NCI-H524 (cell line): ENCODE measurements at regions not wholly inside any gene's neighbourhood (a gene's known extent, or its start where the extent isn't known, plus 50 kb on each side); places are given as distances from the start of the nearest gene placed in this dataset.

ENCODE experiments used
- DNase-seq, 2 experiments: peaks; one replicate each; lab custom pipeline; 2025; lab: John Stamatoyannopoulos, UW

- no peak for DNase-seq
Measured at GRCh38 chr10:33416209-33416608, 81.7 kb upstream of the NRP1 start.

DNA sequence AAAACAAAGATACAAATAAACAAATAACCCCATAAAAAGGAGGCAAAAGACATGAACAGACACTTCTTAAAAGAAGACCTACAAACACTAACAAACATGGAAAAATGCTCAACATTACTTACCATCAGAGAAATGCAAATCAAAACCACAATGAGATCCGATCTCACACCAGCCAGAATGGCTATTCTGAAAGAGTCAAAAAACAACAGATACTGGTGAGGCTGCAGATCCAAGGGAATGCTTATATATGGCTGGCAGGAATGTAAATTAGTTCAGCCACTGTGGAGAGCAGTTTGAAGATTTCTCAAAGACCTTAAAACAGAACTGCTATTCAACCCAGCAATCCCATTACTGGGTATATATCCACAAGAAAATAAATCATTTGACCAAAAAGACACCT lies 80.4 kb upstream of the NRP1 start:
- no peak for DNase-seq

DNA sequence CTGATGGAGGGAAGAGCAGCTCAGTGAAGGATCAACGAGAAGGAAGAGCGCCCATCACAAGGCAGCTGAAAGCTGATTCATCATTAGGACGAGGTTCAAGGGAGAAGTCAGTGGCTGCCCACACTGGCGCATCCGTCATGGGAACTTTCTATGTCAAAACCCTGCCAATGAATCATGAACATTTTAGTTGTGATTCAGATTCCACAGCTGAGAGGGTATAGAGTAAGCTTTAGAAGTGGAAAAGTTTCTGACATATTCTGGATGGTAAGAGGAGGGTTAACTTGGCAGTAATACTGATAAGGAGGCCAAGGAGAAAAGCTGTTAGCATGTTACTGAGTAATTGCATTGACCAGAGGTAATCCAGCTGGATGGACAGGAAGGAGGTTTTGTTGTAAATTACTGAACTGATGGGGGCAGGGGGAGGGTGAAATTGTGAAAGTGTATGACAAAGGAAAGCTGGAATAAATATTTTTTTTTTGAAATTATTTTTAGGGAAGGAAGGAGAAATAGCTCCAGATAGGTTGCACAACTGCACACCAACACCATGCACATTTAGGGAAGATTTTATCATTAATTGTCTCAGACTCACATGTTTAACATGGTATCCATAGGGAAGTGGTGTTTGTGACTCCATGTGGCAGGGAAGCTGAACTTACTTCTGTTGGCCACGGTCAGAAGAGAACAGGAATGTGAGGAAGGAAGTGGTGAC lies 78.3 kb upstream of the NRP1 start:
- DNase-seq, result no peak

- DNase-seq, result no peak
Measured at GRCh38 chr10:33412241-33412640, 77.8 kb upstream of the NRP1 start.

- DNase-seq, result no peak
Measured at GRCh38 chr10:33410860-33411234, 76.4 kb upstream of the NRP1 start.

DNA sequence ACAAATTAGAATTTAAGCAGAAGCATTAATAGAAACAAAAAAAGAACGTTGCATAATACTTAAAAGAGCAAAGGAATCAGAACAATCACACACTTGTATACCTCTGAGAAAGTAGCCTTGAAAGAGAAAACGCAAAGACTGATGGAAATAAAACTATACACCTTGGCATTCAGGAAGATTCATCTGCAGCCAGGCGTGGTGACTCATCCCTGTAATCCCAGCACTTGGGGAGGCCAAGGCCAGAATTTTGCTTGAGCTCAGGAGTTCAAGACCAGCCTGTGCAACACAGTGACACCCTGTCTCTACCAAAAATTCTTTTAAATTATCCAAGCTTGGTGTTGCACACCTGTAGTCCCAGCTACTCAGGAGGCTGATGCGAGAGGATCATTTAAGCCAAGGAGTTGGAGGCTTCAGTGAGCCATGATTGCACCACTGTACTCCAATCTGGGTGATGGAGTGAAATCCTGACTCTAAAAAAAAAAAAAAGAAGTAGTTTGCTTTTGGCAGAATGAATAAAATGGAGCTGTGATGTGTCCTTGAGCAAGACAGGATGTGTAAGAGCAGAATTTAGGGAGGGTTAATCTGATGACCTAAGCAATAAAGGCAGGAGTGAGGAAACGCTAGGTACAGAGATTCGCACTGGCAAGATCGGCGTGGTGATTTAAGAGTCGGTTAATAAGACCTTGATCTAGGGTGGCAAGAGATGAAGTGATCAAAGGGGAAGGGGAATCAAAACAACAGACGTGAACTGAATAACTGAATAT lies 75.8 kb upstream of the NRP1 start:
- no peak for DNase-seq

- no peak for DNase-seq
Measured at GRCh38 chr10:33406596-33406995, 72.1 kb upstream of the NRP1 start.

GRCh38 chr10:33402220-33403073 lies 68.0 kb upstream of the NRP1 start:
- DNase-seq, result peak in 1 of 2 experiments; percentile 31

- DNase-seq, result no peak
Measured at GRCh38 chr10:33401300-33401699, 66.8 kb upstream of the NRP1 start.

DNA sequence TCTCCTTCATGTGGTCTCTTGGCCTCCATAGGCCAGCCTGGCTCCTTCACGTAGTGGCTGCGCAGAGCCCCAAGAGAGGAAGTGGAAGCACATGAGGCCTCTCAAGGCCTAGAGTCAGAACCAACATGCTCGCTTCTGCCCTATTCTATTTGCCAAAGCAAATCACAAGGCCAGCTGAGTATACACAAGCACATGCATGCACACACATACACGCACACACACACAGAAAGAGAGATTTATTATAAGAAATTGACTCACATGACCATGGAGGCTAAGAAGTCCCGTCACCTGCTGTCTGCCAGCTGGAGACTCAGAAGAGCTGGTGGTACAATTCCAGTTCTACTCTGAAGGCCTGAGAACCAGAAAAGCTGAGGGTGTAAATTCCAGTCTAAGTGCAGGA lies 64.3 kb upstream of the NRP1 start:
- DNase-seq, result no peak

- no peak for DNase-seq
Measured at GRCh38 chr10:33396938-33397337, 62.5 kb upstream of the NRP1 start.

GRCh38 chr10:33396279-33396678 lies 61.8 kb upstream of the NRP1 start:
- DNase-seq, result no peak

DNA sequence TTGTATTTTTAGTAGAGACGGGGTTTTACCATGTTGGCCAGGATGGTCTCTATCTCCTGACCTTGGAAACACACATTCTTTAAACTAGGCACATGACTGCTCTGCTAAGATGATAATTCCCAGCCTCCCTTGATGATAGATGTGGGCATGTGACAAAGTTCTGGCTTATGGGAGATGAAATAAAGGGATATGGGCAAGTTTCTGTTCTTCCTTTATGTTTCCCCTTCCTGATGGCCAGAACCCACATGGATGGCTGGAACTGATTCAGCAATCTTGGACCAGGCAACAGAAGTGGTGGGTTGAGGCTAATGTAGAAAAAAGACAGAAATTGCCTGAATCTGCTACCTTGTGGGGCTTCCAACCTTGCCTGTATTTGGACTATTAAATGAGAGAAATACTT lies 60.7 kb upstream of the NRP1 start:
- DNase-seq, result no peak

- DNase-seq, result no peak
Measured at GRCh38 chr10:33392706-33393105, 58.2 kb upstream of the NRP1 start.

DNA sequence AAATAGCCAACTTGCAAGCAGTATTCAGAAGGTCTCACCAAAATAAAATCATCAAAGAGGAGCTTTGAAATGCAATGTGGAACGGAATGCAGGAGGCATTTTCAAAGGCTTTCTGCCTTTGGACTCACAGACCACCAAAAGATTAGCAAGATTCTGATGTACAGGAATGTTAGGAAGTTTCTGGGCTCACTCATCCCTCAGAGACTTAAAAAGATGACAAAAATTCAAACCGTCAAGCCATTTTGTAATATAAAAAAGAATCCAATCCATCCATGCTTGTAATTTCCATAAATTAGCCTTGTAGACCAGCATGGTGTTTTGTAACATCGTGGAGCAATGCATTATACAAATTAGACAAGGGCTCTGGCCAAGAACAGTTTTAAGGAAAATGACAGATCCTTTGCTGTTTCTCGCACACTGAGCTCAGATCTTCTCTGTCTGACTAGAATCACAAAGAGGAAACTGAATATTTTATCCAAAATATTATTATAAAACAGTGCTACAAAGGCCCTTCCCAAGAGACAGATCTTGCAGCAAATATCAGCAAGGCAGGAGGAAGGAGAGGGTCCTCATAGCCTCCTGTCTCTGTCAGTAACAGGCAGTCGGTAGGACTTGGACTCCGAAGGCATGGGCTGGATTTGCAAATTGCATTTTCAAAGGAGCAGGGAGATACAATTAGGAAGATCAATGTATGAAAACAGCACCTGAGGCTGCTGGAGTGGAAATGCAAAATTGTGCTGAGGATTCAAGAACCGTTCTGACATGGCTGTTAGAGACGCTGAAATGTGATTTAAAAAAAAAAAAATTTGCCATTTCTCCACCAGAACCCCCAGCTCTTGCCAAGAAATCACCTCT lies 57.4 kb upstream of the NRP1 start:
- no peak for DNase-seq

GRCh38 chr10:33390046-33390445 lies 55.6 kb upstream of the NRP1 start:
- no peak for DNase-seq

GRCh38 chr10:33388785-33389184 lies 54.3 kb upstream of the NRP1 start:
- DNase-seq, result no peak

- DNase-seq, result no peak
Measured at GRCh38 chr10:33388382-33388781, 53.9 kb upstream of the NRP1 start.

- no peak for DNase-seq
Measured at GRCh38 chr10:33387720-33388119, 53.3 kb upstream of the NRP1 start.

DNA sequence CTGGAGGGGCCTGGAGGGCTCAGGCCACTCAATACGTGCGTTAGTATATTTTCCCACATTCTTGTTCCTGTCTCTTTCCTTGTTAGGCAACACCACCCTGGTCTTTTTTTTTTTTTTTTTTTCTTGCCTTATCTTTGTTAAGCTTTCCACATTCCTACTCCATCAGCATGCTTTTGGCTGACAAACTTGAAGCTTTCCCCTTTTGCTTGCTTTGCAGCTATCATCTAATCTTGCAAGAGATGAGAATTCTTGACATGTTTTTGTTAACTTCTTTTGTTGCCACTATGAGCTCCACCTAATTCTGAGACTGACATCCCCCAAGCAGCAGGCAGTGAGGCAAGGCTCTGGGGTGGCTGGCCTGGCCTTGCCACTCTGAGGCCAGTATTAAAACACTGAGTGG lies 52.5 kb upstream of the NRP1 start:
- no peak for DNase-seq

- DNase-seq, result no peak
Measured at GRCh38 chr10:33385686-33386085, 51.2 kb upstream of the NRP1 start.

DNA sequence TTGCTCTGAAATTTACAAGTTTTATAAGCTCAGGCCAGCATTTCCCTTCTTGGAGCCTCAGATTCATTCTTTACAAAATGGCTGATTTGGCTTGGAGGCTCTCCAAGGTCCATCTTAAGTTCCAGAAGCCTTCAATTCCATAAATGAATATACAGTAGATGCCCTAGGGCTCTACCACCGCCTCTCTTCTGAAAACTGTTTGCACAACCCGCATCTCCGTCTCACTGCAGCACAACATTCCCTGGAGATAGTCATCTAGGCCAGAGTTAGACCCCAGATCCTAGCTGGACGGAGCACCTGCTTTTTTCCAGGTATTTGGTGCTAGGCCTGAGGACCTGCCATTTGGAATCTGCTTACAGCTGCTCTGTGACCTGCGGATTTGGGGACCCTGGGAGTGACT lies 50.5 kb upstream of the NRP1 start:
- DNase-seq, result no peak
